OCI-LY7 (cell line): ENCODE measurements at regions not wholly inside any gene's neighbourhood (a gene's known extent, or its start where the extent isn't known, plus 50 kb on each side); places are given as distances from the start of the nearest gene placed in this dataset.

Experiments
- EZH2phosphoT487 ChIP-seq: fragments of 200-600 bp; sonication (generic); IDR thresholded peaks from 2 replicates; pipeline ENCODE4 v1.6.1; 2018; ENCODE audit warnings: low read depth, borderline replicate concordance, mild to moderate bottlenecking, mixed run types, antibody characterized with exemption, low read length, moderate library complexity, mixed read lengths
- TF ChIP-seq, protein P1 (sequence below): fragments of 200-600 bp; sonication (generic); conservative IDR thresholded peaks from 2 replicates; pipeline ENCODE4 v1.5.1; 2014; ENCODE audit warnings: mild to moderate bottlenecking, antibody characterized with exemption, low read length, moderate library complexity, mixed read lengths

DNA sequence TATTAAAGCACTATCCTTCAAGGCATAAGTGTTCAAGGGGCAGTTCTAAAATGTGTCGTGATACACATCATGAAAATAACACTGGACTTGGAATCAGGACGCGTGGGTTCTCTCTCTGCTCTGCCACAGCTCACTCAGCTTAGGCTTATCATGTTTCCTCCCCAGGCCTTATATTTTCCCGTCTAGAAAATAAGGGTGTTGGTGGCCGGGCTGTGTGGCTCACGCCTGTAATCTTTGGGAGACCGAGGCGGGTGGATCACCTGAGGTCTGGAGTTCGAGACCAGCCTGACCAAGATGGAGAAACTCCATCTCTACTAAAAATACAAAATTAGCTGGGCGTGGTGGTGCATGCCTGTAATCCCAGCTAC lies 223.0 kb downstream of the OPA1 start:
- TF ChIP-seq, protein P1, sequence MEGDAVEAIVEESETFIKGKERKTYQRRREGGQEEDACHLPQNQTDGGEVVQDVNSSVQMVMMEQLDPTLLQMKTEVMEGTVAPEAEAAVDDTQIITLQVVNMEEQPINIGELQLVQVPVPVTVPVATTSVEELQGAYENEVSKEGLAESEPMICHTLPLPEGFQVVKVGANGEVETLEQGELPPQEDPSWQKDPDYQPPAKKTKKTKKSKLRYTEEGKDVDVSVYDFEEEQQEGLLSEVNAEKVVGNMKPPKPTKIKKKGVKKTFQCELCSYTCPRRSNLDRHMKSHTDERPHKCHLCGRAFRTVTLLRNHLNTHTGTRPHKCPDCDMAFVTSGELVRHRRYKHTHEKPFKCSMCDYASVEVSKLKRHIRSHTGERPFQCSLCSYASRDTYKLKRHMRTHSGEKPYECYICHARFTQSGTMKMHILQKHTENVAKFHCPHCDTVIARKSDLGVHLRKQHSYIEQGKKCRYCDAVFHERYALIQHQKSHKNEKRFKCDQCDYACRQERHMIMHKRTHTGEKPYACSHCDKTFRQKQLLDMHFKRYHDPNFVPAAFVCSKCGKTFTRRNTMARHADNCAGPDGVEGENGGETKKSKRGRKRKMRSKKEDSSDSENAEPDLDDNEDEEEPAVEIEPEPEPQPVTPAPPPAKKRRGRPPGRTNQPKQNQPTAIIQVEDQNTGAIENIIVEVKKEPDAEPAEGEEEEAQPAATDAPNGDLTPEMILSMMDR = no peak
- no peak for TF ChIP-seq EZH2phosphoT487
